H9 (cell line): ENCODE measurements at regions not wholly inside any gene's neighbourhood (a gene's known extent, or its start where the extent isn't known, plus 50 kb on each side); places are given as distances from the start of the nearest gene placed in this dataset.

Source experiments
- DNase-seq: peaks from one replicate; pipeline ENCODE4 v3.0.0-alpha.2; 2017
- H2AFZ ChIP-seq: one replicate; pipeline ENCODE4 v1.6.1; 2013; ENCODE audit warnings: mild to moderate bottlenecking, low read length, control low read depth, moderate library complexity
- H2AK5ac ChIP-seq: 2 replicates; pipeline ENCODE4 v1.6.1; 2013; ENCODE audit warnings: low read length, control low read depth, mixed read lengths; ENCODE audit not compliant: insufficient read length
- H2BK120ac ChIP-seq: one replicate; pipeline ENCODE4 v1.6.1; 2013; ENCODE audit warnings: low read depth, mild to moderate bottlenecking, low read length, control low read depth, inconsistent platforms; ENCODE audit not compliant: poor library complexity, severe bottlenecking
- H2BK12ac ChIP-seq: 2 replicates; pipeline ENCODE4 v1.6.1; 2013; ENCODE audit warnings: low read length, control low read depth, mixed read lengths, low read depth; ENCODE audit not compliant: insufficient read length
- H2BK15ac ChIP-seq: 2 replicates; pipeline ENCODE4 v1.6.1; 2013; ENCODE audit warnings: low read depth, low read length, control low read depth
- H2BK20ac ChIP-seq: one replicate; pipeline ENCODE4 v1.6.1; 2013; ENCODE audit warnings: low read depth, mild to moderate bottlenecking, low read length, control low read depth, inconsistent platforms; ENCODE audit not compliant: poor library complexity, severe bottlenecking
- H2BK5ac ChIP-seq: 2 replicates; pipeline ENCODE4 v1.6.1; 2013; ENCODE audit warnings: low read length, control low read depth, mixed read lengths; ENCODE audit not compliant: insufficient read length
- H3K14ac ChIP-seq: 2 replicates; pipeline ENCODE4 v1.6.1; 2013; ENCODE audit warnings: low read length, control low read depth; ENCODE audit not compliant: insufficient read depth
- H3K18ac ChIP-seq: 2 replicates; pipeline ENCODE4 v1.6.1; 2013; ENCODE audit warnings: low read depth, mild to moderate bottlenecking, mixed read lengths, low read length, control low read depth; ENCODE audit not compliant: insufficient read length
- H3K23ac ChIP-seq: 2 replicates; pipeline ENCODE4 v1.6.1; 2013; ENCODE audit warnings: low read length, control low read depth, mixed read lengths, low read depth; ENCODE audit not compliant: insufficient read length
- H3K23me2 ChIP-seq: 2 replicates; pipeline ENCODE4 v1.6.1; 2013; ENCODE audit warnings: low read depth, mild to moderate bottlenecking, mixed read lengths, low read length, control low read depth; ENCODE audit not compliant: insufficient read length, poor library complexity, severe bottlenecking
- H3K27ac ChIP-seq: 2 replicates; pipeline ENCODE4 v1.5.1; 2013; ENCODE audit warnings: low read length, control low read depth, mixed read lengths, low read depth; ENCODE audit not compliant: insufficient read length
- H3K27me3 ChIP-seq: 2 replicates; pipeline ENCODE4 v1.6.1; 2013; ENCODE audit warnings: low read length, control low read depth, inconsistent platforms; ENCODE audit not compliant: insufficient read depth
- H3K4ac ChIP-seq: 2 replicates; pipeline ENCODE4 v1.6.1; 2013; ENCODE audit warnings: low read depth, mild to moderate bottlenecking, control low read depth, inconsistent platforms, low read length, moderate library complexity
- H3K4me1 ChIP-seq: 2 replicates; pipeline ENCODE4 v1.6.1; 2013; ENCODE audit warnings: low read length, control low read depth, inconsistent platforms; ENCODE audit not compliant: insufficient read depth
- H3K4me2 ChIP-seq: 2 replicates; pipeline ENCODE4 v1.6.1; 2013; ENCODE audit warnings: low read length, control low read depth, mixed read lengths; ENCODE audit not compliant: insufficient read length, insufficient read depth
- H3K56ac ChIP-seq: 2 replicates; pipeline ENCODE4 v1.6.1; 2013; ENCODE audit warnings: low read depth, mild to moderate bottlenecking, mixed read lengths, low read length, control low read depth; ENCODE audit not compliant: insufficient read length
- H3K79me1 ChIP-seq: 2 replicates; pipeline ENCODE4 v1.6.1; 2013; ENCODE audit warnings: low read depth, mild to moderate bottlenecking, moderate library complexity, low read length, control low read depth, inconsistent platforms; ENCODE audit not compliant: insufficient read depth, poor library complexity, severe bottlenecking
- H3K79me2 ChIP-seq: 2 replicates; pipeline ENCODE4 v1.6.1; 2013; ENCODE audit warnings: low read length, control low read depth, inconsistent platforms; ENCODE audit not compliant: insufficient read depth
- H3K9ac ChIP-seq: 2 replicates; pipeline ENCODE4 v1.6.1; 2013; ENCODE audit warnings: low read length, control low read depth, mixed read lengths; ENCODE audit not compliant: insufficient read length; ENCODE audit errors: extremely low read depth
- H3K9me3 ChIP-seq: one replicate; pipeline ENCODE4 v1.6.1; 2013; ENCODE audit warnings: low read depth, low read length, inconsistent platforms; ENCODE audit not compliant: control insufficient read depth
- H3T11ph ChIP-seq: one replicate; pipeline ENCODE4 v1.6.1; 2013; ENCODE audit warnings: mild to moderate bottlenecking, low read length, control low read depth, inconsistent platforms
- H4K20me1 ChIP-seq: one replicate; pipeline ENCODE4 v1.6.1; 2013; ENCODE audit not compliant: control insufficient read depth, insufficient read length, insufficient read depth
- H4K5ac ChIP-seq: 2 replicates; pipeline ENCODE4 v1.6.1; 2013; ENCODE audit warnings: low read depth, mild to moderate bottlenecking, mixed read lengths, low read length, control low read depth; ENCODE audit not compliant: insufficient read length
- H4K8ac ChIP-seq: replicated peaks from 2 replicates; pipeline ENCODE4 v1.6.1; 2013; ENCODE audit warnings: low read length, control low read depth, mixed read lengths, low read depth; ENCODE audit not compliant: insufficient read length
- H4K91ac ChIP-seq: 2 replicates; pipeline ENCODE4 v1.6.1; 2013; ENCODE audit warnings: low read depth, mild to moderate bottlenecking, moderate library complexity, mixed read lengths, low read length, control low read depth; ENCODE audit not compliant: insufficient read length
- H3K27ac Mint-ChIP-seq, 3 experiments: 2 replicates in 2 of 3; 3 replicates in 1 of 3; pipeline ENCODE4 v1.8.0; 2020 to 2021; ENCODE audit warnings: mixed read lengths in 3 of 3, mild to moderate bottlenecking in 1 of 3, moderate library complexity in 1 of 3
- H3K27me3 Mint-ChIP-seq: 2 replicates; pipeline ENCODE4 v1.8.0; 2021; ENCODE audit warnings: low read depth, mild to moderate bottlenecking, moderate library complexity, mixed read lengths
- H3K36me3 Mint-ChIP-seq, 3 experiments: 2 replicates in 2 of 3; 3 replicates in 1 of 3; pipeline ENCODE4 v1.8.0; 2020 to 2021; ENCODE audit warnings: low read depth in 3 of 3, mixed read lengths in 3 of 3; ENCODE audit not compliant: insufficient read depth in 1 of 3
- H3K4me1 Mint-ChIP-seq, 2 experiments: 2 replicates each; pipeline ENCODE4 v1.8.0; 2020; ENCODE audit warnings: mixed read lengths in 2 of 2
- H3K4me3 Mint-ChIP-seq, 2 experiments: 2 replicates in 1 of 2; 3 replicates in 1 of 2; pipeline ENCODE4 v1.8.0; 2020 to 2021; ENCODE audit warnings: mild to moderate bottlenecking in 2 of 2, mixed read lengths in 2 of 2, moderate library complexity in 1 of 2
- H3K9me3 Mint-ChIP-seq, 2 experiments: 2 replicates in 1 of 2; 3 replicates in 1 of 2; pipeline ENCODE4 v1.8.0; 2020; ENCODE audit warnings: mild to moderate bottlenecking in 2 of 2, mixed read lengths in 2 of 2, moderate library complexity in 1 of 2
- CTCF ChIP-seq: fragments of 200-600 bp; sonication (generic); conservative IDR thresholded peaks from 3 replicates; pipeline ENCODE4 v1.8.0; 2021; ENCODE audit warnings: antibody characterized with exemption, mild to moderate bottlenecking
- WGBS: extraction: QIAGEN DNeasy Blood & Tissue Kit; methylation state at CpG from one replicate; pipeline ENCODE4 v1.1.7; 2013; ENCODE audit warnings: missing lambda C conversion rate, low lambda C conversion rate, mixed read lengths; ENCODE audit not compliant: insufficient read length; ENCODE audit errors: extremely low coverage; 5-methylcytosine and 5-hydroxymethylcytosine counted together

GRCh38 chr13:111873676-111874178 is 193.2 kb upstream of the SOX1 start:
- Histone ChIP-seq H3K9ac (no peak overlapping the region), H2BK120ac (no peak overlapping the region), H4K5ac (no peak overlapping the region), H2BK20ac (no peak overlapping the region), H2AFZ (no peak overlapping the region), H3K23me2 (no peaks in the 10 kb centered on the region), H3K23ac (no peak overlapping the region), H3K27me3 (no peaks in the 10 kb centered on the region; the same call in 1 of the 2 replicates), H2BK5ac (no peak overlapping the region), H3K4me1 (no peaks in the 10 kb centered on the region), H2BK12ac (no peak overlapping the region), H4K91ac (no peak overlapping the region), H3K56ac (no peak overlapping the region), H3K9me3 (no peaks in the 10 kb centered on the region), H3K79me1 (no peaks in the 10 kb centered on the region), H2AK5ac (no peak overlapping the region), H3K4ac (no peak overlapping the region), H4K20me1 (no peaks in the 10 kb centered on the region), H3K18ac (no peak overlapping the region), H2BK15ac (no peak overlapping the region), H3T11ph (no peak overlapping the region), H3K4me2 (no peak overlapping the region), H4K8ac (no peak overlapping the region), H3K79me2 (no peaks in the 10 kb centered on the region), H3K27ac (no peak overlapping the region), H3K14ac (no peak overlapping the region)
- no peak overlapping the region for H3K4me3 Mint-ChIP-seq
- H3K27me3 Mint-ChIP-seq = peaks cover 43% of the 10 kb centered on the region
- no peak for TF ChIP-seq CTCF
- H3K9me3 Mint-ChIP-seq = peaks cover 0 to 3% of the 10 kb centered on the region in 2 experiments; a peak in 1 of 5 replicates
- H3K4me1 Mint-ChIP-seq = peaks cover 0 to 3% of the 10 kb centered on the region in 2 experiments; a peak in 2 of 4 replicates
- H3K36me3 Mint-ChIP-seq = no peaks in the 10 kb centered on the region
- H3K27ac Mint-ChIP-seq = no peak overlapping the region
- WGBS = no CpG with 5 or more reads among the region's 8 CpGs
- DNase-seq = no peak
